ENCODE measurements at regions not wholly inside any gene's neighbourhood (a gene's known extent, or its start where the extent isn't known, plus 50 kb on each side); places are given as distances from the start of the nearest gene placed in this dataset.

DNA sequence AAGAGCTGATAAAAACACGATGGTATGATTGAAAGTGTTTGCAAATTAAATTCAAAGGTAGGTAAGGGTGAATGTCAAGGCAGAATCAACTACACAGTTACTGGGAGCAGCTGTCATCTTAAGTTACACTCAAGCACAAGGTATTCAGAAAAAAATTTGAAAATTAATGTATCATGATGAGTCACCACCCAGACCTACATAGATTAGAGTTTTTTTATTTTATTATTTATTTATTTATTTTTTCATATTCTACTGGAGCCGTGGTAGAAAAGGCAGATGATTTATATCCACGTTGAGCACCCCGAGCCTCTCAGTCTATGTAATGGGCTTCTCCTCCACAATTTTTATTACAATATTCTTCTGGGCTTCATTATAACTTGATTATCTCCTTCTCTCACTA lies 728.9 kb upstream of the ARGLU1 start:
- no peak for DNase-seq

DNA sequence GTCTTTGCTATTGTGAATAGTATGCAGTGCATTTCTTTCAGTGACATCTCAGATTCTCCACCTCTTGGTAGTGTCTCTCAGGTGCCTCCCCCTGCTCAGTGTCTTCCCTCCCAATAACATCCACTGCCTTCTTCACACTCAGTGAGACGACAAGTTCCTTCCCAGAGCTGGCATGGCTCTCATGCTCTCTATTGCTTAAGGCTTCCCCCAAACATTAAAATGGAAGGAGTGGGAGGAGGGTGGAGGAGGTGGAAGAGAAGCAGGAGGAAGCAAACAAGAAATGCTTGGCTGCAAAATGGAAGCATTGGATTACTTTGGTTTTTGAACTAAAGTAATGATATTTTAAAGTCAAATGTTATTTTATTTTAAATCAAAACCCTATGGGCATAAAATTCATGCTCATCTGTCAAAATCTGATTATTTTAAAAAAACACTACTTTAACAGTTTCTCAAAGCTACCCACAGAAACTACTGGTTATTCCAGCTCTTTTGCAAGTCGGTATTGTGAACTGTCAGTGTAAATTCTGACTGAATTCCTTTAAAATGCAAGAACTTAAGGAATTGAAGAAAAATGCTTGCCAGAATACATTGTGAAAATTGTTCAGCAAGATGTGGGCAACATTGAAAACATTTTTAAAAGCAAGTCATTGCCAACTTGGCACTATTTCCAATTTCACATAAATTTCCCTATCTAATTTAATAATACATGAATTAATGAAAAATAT lies 727.6 kb upstream of the ARGLU1 start:
- no peak for DNase-seq

DNA sequence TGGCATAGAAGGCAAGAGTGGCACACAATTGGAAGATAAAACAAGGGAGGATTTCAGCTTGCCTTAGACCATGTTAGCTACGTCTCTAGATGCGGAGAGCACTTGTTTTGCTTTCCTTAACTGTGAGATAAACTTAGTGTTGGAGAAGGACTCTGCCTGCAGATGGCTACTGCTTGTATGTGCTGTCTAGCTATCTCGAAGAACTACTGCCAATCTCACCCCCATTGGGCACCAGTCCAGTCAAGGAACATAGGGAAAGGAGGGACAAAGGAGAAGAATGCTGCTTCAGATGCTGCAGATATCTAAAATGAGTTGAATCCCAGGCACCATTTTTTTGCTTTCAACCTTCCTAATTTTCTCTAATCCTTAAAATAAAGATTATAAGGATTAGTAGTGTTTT lies 726.0 kb upstream of the ARGLU1 start:
- DNase-seq = no peak

DNA sequence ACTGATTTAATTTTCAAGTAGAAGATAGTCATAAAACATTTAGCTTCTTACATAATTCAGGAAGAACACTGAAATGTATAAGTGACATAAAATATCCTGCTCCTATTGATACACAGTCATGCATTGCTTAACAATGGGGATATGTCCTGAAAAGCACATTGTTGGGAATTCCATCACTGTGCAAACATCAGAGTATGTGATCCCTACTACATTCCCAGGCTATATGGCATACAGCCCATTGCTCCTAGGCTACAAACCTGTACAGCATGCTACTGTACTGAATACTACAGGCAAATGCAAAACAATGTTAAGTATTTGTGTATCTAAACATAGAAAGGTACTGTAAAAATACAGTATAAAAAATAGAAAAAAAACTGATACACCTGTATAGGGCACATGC lies 723.9 kb upstream of the ARGLU1 start:
- no peak for DNase-seq

- DNase-seq = no peak
Observed at GRCh38 chr13:107289540-107289939, 721.6 kb upstream of the ARGLU1 start.

GRCh38 chr13:107284173-107284572 lies 716.2 kb upstream of the ARGLU1 start:
- DNase-seq = peak in 1 of 2 experiments; percentile 2

GRCh38 chr13:107277911-107278310 lies 710.0 kb upstream of the ARGLU1 start:
- DNase-seq = no peak

DNA sequence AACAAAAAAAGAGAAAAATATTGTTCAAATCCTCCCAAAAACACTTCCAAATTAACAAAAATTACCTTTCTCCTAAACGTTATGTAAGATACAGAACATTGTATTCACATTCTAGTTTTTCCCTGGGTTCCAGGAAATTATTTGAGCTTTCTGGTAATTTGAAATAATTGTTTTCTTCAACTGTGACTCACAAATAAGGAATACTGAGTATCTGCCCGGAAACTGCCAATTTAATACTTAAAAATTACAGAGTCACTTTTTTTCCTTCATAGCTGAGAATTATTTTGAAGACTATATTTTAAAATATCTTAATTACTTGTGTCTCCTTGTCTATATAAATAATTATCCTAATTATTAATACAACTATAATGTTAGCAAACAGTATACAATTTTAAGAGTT lies 709.0 kb upstream of the ARGLU1 start:
- DNase-seq = no peak

- DNase-seq = no peak
Observed at GRCh38 chr13:107275945-107276614, 708.1 kb upstream of the ARGLU1 start.

GRCh38 chr13:107275312-107275711 lies 707.4 kb upstream of the ARGLU1 start:
- no peak for DNase-seq

DNA sequence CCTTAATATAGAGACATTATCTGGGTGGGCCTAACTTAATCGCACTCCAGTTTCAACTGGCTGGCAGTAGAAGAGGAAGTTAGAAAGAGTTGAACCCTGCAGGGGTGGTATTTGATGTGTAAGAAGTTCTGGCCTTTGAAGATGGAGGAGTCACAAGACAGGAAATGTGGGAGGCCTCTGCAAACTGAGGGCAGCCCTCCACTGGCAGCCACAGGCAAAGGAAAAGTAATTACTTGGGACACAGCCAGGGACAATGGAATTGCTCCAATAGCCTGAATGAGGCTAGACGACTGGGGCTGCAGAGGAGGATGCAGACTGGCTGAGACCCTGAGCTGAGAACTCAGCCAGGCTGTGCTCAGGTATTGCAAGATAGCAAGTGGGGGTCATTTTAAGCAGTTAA lies 703.3 kb upstream of the ARGLU1 start:
- DNase-seq = no peak

DNA sequence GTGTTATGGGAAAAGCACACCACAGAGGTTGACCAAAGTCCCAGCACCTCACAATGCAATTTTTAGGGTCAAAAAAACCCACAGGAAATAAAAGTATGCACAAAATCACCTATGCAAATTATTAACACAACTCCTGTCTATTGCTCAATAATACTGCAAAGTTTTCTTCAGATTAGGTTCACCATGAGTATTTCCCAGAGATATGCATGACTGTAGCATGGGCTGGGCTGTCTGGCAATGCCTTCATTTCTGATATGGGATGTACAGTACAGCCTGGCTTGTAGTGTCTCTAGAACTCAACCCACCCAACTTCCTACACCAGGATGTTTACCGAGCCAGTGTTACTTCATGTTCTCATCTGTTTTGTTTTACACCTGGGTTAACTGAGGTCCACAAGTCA lies 698.7 kb upstream of the ARGLU1 start:
- DNase-seq = no peak

DNA sequence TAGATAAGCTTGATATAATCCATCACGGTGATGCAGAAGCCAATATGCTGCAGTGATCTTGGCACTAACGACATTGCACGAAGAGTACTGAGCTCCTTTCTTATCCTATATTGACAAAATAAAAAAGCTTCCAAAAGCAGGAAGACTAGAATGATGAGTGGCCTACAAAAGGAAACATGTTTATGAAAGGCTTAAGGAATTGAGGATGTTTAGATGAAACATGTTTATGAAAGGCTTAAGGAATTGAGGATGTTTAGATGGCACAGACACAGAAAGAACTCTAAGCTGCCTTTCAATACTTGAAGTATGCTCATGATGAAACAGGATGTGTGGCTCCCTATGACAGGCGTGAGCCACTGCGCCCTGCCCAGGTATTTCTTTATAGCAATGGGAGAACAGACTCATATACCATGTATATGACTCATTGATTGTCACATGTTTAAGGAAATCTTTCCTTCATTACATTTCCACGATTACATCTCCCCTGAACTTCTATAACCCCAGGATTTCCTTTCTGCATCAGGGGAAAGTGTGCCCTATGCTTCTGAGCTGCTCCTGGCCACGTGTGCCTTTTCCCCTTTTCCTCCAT lies 690.8 kb upstream of the ARGLU1 start:
- DNase-seq = no peak

DNA sequence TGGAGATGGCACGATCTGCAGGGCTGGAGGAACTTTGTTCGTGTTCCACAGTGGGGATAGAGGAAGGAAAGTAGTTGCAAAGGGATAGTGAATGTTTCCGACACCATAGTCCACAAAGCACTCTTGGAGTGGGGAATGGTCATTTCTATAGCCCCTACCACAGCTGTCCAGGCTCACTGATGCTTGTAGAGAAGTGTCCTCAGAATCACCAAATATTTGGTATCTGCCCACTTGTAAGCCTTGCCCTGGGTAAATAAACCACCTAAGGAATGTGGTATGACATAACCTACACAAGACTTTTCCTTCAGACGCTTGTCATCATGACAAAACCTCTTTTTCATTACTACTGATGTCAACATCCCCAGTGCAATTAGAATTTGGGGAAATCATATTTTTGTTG lies 686.5 kb upstream of the ARGLU1 start:
- no peak for DNase-seq

- DNase-seq = no peak
Observed at GRCh38 chr13:107252428-107252827, 684.5 kb upstream of the ARGLU1 start.

GRCh38 chr13:107252021-107252420 lies 684.1 kb upstream of the ARGLU1 start:
- DNase-seq = no peak

GRCh38 chr13:107251341-107251740 lies 683.4 kb upstream of the ARGLU1 start:
- no peak for DNase-seq

DNA sequence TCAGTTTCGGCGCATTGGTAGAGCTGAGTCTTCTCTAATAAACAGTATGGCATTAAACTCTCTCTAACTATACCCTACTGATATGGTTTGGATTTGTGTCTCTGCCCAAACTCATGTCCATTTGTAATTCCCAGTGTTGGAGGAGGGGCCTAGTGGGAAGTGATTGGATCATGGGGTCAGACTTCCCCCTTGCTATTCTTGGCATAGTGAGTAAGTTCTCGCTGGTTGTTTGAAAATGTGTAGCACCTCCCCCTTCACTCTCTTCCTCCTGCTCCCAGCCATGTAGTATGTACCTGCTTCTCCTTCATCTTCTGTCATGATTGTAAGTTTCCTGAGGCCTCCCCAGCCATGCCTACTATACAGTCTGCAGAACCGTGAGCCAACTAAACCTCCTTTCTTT lies 682.7 kb upstream of the ARGLU1 start:
- DNase-seq = no peak

- DNase-seq = no peak
Observed at GRCh38 chr13:107244241-107244640, 676.3 kb upstream of the ARGLU1 start.

GRCh38 chr13:107242138-107242537 lies 674.2 kb upstream of the ARGLU1 start:
- DNase-seq = no peak

DNA sequence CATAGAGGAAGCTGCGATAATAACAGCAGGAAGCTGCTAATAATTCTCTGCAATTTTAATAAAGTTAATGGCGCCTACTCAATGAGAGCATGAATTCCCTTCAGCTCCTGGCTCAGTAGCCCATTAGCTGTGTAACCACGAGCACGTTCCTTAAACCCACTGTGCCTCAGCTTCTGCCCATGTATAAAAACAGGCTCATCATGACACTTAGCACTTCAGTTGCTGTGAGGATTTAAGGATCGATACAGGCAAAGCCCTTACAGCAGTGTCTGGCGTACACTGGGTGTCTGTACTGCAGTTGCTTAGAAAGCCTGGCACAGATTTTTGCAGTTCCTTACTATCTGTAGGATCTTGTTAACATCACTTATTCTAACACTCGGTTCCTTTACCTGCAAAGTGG lies 673.4 kb upstream of the ARGLU1 start:
- DNase-seq = no peak

GRCh38 chr13:107239213-107239612 lies 671.3 kb upstream of the ARGLU1 start:
- DNase-seq = no peak

GRCh38 chr13:107238262-107238981 lies 670.5 kb upstream of the ARGLU1 start:
- DNase-seq = no peak
